ENCODE measurements at regions not wholly inside any gene's neighbourhood (a gene's known extent, or its start where the extent isn't known, plus 50 kb on each side); places are given as distances from the start of the nearest gene placed in this dataset.

DNA sequence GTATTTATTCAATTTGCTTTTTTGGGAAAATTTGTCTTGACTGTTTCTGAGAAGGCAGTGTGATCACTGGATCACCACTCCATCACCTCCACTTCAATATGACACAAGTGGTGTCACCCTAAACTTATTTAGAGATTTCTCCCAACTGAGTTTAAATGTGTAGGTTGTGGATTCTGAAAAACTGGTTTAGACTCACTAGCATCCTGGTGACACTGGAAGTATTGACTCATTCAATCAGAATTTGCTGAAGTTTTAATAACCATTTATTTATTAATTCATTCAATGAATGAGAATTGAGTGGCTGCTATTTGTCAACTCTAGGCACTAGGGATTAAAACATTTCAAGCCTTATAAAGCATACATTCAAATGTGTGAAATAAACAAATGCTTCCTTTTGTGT lies 819.1 kb upstream of the EPHA5 start:
- TF ChIP-seq POLR2A (IDR thresholded peaks at IDR 0.05) (no peak), POLR2AphosphoS5 (IDR thresholded peaks at IDR 0.05) (no peak)
- TF ChIP-seq, protein P1, sequence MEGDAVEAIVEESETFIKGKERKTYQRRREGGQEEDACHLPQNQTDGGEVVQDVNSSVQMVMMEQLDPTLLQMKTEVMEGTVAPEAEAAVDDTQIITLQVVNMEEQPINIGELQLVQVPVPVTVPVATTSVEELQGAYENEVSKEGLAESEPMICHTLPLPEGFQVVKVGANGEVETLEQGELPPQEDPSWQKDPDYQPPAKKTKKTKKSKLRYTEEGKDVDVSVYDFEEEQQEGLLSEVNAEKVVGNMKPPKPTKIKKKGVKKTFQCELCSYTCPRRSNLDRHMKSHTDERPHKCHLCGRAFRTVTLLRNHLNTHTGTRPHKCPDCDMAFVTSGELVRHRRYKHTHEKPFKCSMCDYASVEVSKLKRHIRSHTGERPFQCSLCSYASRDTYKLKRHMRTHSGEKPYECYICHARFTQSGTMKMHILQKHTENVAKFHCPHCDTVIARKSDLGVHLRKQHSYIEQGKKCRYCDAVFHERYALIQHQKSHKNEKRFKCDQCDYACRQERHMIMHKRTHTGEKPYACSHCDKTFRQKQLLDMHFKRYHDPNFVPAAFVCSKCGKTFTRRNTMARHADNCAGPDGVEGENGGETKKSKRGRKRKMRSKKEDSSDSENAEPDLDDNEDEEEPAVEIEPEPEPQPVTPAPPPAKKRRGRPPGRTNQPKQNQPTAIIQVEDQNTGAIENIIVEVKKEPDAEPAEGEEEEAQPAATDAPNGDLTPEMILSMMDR (IDR thresholded peaks at IDR 0.05 in 8 of 11, conservative IDR thresholded peaks at IDR 0.05 in 3 of 11): no peak
